ENCODE measurements at regions not wholly inside any gene's neighbourhood (a gene's known extent, or its start where the extent isn't known, plus 50 kb on each side); places are given as distances from the start of the nearest gene placed in this dataset.

DNA sequence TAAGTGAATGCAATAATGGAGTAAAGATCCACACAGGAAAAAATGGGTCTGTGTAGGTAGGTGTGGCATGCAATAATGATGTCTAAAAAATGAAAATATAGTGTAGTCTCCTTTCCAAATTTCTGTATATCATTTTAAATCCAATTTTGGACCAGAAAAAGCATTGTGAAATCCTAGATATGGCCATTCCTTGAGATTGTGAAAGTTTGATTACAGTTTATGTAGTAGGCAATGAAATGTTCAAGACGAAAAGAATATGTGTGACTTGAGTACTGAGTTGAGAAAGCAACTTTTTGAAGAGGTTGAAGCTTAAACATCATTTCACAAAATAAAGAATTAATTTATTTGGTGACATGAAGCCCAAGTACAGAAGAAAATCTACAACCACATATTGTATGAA is 698.7 kb downstream of the EPHA3 start:
- no peak overlapping the region for H3K4me3 ChIP-seq (replicated peaks; ENCODE audit: low read depth, low read length)
- no peak for TF ChIP-seq CTCF (IDR thresholded peaks at IDR 0.05; ENCODE audit: low read depth, low read length, missing control alignments)
- no peak for DNase-seq (ENCODE audit: extremely low read depth, low read depth)

GRCh38 chr3:89808680-89809197 is 701.3 kb downstream of the EPHA3 start:
- H3K4me3 ChIP-seq (replicated peaks; ENCODE audit: low read depth, low read length): no peak overlapping the region
- no peak for DNase-seq (ENCODE audit: extremely low read depth, low read depth)
- no peak for TF ChIP-seq CTCF (IDR thresholded peaks at IDR 0.05; ENCODE audit: low read depth, low read length, missing control alignments)

DNA sequence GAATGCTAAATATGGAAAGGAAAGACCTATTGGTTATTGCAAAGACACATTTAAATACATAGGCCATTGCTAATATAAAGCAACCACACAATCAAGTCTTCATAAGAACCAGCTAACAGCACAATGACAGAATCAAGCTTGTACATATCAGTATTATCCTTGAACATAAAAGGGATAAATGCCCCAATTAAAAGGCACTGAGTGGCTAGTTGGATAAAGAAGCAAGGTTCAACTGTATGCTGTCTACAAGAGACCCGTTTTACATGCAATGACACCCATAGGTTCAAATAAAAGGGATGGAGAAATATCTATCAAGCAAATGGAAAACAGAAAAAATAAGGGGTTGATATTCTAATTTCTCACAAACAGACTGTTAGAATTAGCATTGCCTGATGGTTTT is 706.1 kb downstream of the EPHA3 start:
- no peak overlapping the region for H3K4me3 ChIP-seq (replicated peaks; ENCODE audit: low read depth, low read length)
- DNase-seq (ENCODE audit: extremely low read depth, low read depth): no peak
- TF ChIP-seq CTCF (IDR thresholded peaks at IDR 0.05; ENCODE audit: low read depth, low read length, missing control alignments): no peak

DNA sequence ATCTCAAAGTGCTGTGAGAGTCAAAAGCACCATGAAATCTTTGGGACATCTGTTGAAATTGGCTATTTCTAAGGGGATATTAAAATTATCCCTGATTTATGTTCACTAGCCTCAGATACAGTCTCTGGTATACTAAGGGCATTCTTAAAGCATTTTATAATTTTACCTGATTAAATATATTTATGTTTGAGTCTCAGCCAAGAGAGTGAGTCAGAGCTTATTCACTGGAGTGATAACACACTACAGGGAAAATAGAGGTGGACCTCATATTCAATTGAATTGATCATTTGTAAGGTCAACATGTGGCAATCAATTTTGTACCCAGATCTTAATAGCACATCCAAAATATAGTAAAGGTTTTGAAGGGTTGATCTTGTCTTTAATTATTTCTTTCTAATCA is 733.6 kb downstream of the EPHA3 start:
- no peak for DNase-seq (ENCODE audit: extremely low read depth, low read depth)
- no peak overlapping the region for H3K4me3 ChIP-seq (replicated peaks; ENCODE audit: low read depth, low read length)
- TF ChIP-seq CTCF (IDR thresholded peaks at IDR 0.05; ENCODE audit: low read depth, low read length, missing control alignments): no peak

- no peak overlapping the region for H3K4me3 ChIP-seq (replicated peaks; ENCODE audit: low read depth, low read length)
- DNase-seq (ENCODE audit: extremely low read depth, low read depth): no peak
- no peak for TF ChIP-seq CTCF (IDR thresholded peaks at IDR 0.05; ENCODE audit: low read depth, low read length, missing control alignments)
Measured at GRCh38 chr3:89845053-89845452, 737.6 kb downstream of the EPHA3 start.

- H3K4me3 ChIP-seq (replicated peaks; ENCODE audit: low read depth, low read length): no peak overlapping the region
- TF ChIP-seq CTCF (IDR thresholded peaks at IDR 0.05; ENCODE audit: low read depth, low read length, missing control alignments): no peak
- no peak for DNase-seq (ENCODE audit: extremely low read depth, low read depth)
Measured at GRCh38 chr3:89847955-89848354, 740.5 kb downstream of the EPHA3 start.

GRCh38 chr3:89851974-89852621 is 744.7 kb downstream of the EPHA3 start:
- peak; percentile 2 for DNase-seq (ENCODE audit: extremely low read depth, low read depth)

More at GRCh38 chr3:89851974-89852621, 744.7 kb downstream of the EPHA3 start:
- H3K4me3 ChIP-seq (replicated peaks; ENCODE audit: low read depth, low read length): no peak overlapping the region
- peak; percentile 38 for TF ChIP-seq CTCF (IDR thresholded peaks at IDR 0.05; ENCODE audit: low read depth, low read length, missing control alignments)
